ENCODE measurements at regions not wholly inside any gene's neighbourhood (a gene's known extent, or its start where the extent isn't known, plus 50 kb on each side); places are given as distances from the start of the nearest gene placed in this dataset.
A peak's percentile ranks its signal among the peaks of the same experiment; 100 is the strongest.

GRCh38 chr10:62638062-62638477 is 166.4 kb upstream of the ADO start:
- DNase-seq = peak; percentile 74 to 96 (median 92)
- Histone ChIP-seq H3K9me3 (ENCODE audit: control insufficient read depth in 4 of 4, insufficient read depth in 3 of 4, low read length in 3 of 4) (peaks cover 0 to 2% (median 0%) of the 10 kb centered on the region in 4 donors), H3K36me3 (ENCODE audit: control insufficient read depth in 4 of 4, insufficient read depth in 4 of 4, low read length in 4 of 4) (no peaks in the 10 kb centered on the region), H3K27me3 (ENCODE audit: control insufficient read depth in 3 of 3, insufficient read depth in 3 of 3, low read length in 2 of 3) (no peaks in the 10 kb centered on the region), H3K4me1 (ENCODE audit: control insufficient read depth in 5 of 5, insufficient read depth in 5 of 5, low read length in 5 of 5) (peaks cover 3 to 40% (median 11%) of the 10 kb centered on the region in 5 donors), H3K27ac (ENCODE audit: low read depth in 1 of 2, low read length in 1 of 2) (peak overlapping the region; percentile 70 to 83), H3K4me3 (no peak overlapping the region), H3K9ac (ENCODE audit: insufficient read depth in 1 of 2, low read length in 2 of 2) (no peak overlapping the region)
- TF ChIP-seq CTCF (IDR thresholded peaks at IDR 0.05; ENCODE audit: control extremely low read depth, extremely low read depth) = no peak
- 28 to 36% methylated on average over 7 of the region's 7 CpGs for WGBS, 2 donors
- peak; percentile 63 for ATAC-seq (ENCODE audit: insufficient read depth, low FRiP score)

- Histone ChIP-seq H3K4me1 (ENCODE audit: control insufficient read depth in 5 of 5, insufficient read depth in 5 of 5, low read length in 5 of 5) (peaks cover 3 to 40% (median 11%) of the 10 kb centered on the region in 5 donors), H3K9me3 (ENCODE audit: control insufficient read depth in 4 of 4, insufficient read depth in 3 of 4, low read length in 3 of 4) (peaks cover 0 to 2% (median 0%) of the 10 kb centered on the region in 4 donors), H3K9ac (ENCODE audit: insufficient read depth in 1 of 2, low read length in 2 of 2) (no peak overlapping the region), H3K27ac (ENCODE audit: low read depth in 1 of 2, low read length in 1 of 2) (no peak overlapping the region), H3K4me3 (no peak overlapping the region), H3K36me3 (ENCODE audit: control insufficient read depth in 4 of 4, insufficient read depth in 4 of 4, low read length in 4 of 4) (no peaks in the 10 kb centered on the region), H3K27me3 (ENCODE audit: control insufficient read depth in 3 of 3, insufficient read depth in 3 of 3, low read length in 2 of 3) (no peaks in the 10 kb centered on the region)
- ATAC-seq (ENCODE audit: insufficient read depth, low FRiP score) (no peak), DNase-seq (no peak)
- TF ChIP-seq CTCF (IDR thresholded peaks at IDR 0.05; ENCODE audit: control extremely low read depth, extremely low read depth) = no peak
- 93 to 94% methylated on average over 2 of the region's 2 CpGs for WGBS, 2 donors
Observed at GRCh38 chr10:62639144-62639543, 165.4 kb upstream of the ADO start.

- DNase-seq = peak; percentile 59 to 86 (median 70)
- ATAC-seq (ENCODE audit: insufficient read depth, low FRiP score) = peak; percentile 24
Observed at GRCh38 chr10:62640411-62640810, 164.1 kb upstream of the ADO start.

More at GRCh38 chr10:62640411-62640810, 164.1 kb upstream of the ADO start:
- H3K4me3 ChIP-seq = no peak overlapping the region
- H3K27ac ChIP-seq (ENCODE audit: low read depth in 1 of 2, low read length in 1 of 2) = no peak overlapping the region
- no peak overlapping the region for H3K9ac ChIP-seq (ENCODE audit: insufficient read depth in 1 of 2, low read length in 2 of 2)
- H3K36me3 ChIP-seq (ENCODE audit: control insufficient read depth in 4 of 4, insufficient read depth in 4 of 4, low read length in 4 of 4) = no peaks in the 10 kb centered on the region
- peaks cover 0 to 2% (median 0%) of the 10 kb centered on the region in 4 donors for H3K9me3 ChIP-seq (ENCODE audit: control insufficient read depth in 4 of 4, insufficient read depth in 3 of 4, low read length in 3 of 4)
- no peaks in the 10 kb centered on the region for H3K27me3 ChIP-seq (ENCODE audit: control insufficient read depth in 3 of 3, insufficient read depth in 3 of 3, low read length in 2 of 3)
- peaks cover 3 to 40% (median 11%) of the 10 kb centered on the region in 5 donors for H3K4me1 ChIP-seq (ENCODE audit: control insufficient read depth in 5 of 5, insufficient read depth in 5 of 5, low read length in 5 of 5)
- no peak for TF ChIP-seq CTCF (IDR thresholded peaks at IDR 0.05; ENCODE audit: control extremely low read depth, extremely low read depth)
